HepG2 (cell line): ENCODE measurements at regions not wholly inside any gene's neighbourhood (a gene's known extent, or its start where the extent isn't known, plus 50 kb on each side); places are given as distances from the start of the nearest gene placed in this dataset.

Experiments
- ARNT2 ChIP-seq: sonication (generic); formaldehyde crosslinking; IDR thresholded peaks from 2 replicates; pipeline ENCODE4 v1.8.0; 2022; ENCODE audit warnings: mild to moderate bottlenecking, low read depth, missing genetic modification reagents, moderate library complexity
- BCLAF1 ChIP-seq: fragments of 450-650 bp; IDR thresholded peaks from 2 replicates; pipeline ENCODE4 v1.6.1; 2017; ENCODE audit warnings: mild to moderate bottlenecking
- CTCF ChIP-seq: sonication (generic); formaldehyde crosslinking; IDR thresholded peaks from 2 replicates; pipeline ENCODE4 v1.5.0; 2020; ENCODE audit warnings: mild to moderate bottlenecking, missing genetic modification reagents, moderate library complexity
- IRF2 ChIP-seq: IDR thresholded peaks from 2 replicates; pipeline ENCODE4 v1.6.1; 2018; ENCODE audit warnings: missing genetic modification reagents, missing compliant biosample characterization
- MLXIP ChIP-seq: sonication (generic); formaldehyde crosslinking; IDR thresholded peaks from 2 replicates; pipeline ENCODE4 v1.9.0; 2021; ENCODE audit warnings: missing genetic modification reagents, borderline replicate concordance
- NBN ChIP-seq: fragments of 450-650 bp; conservative IDR thresholded peaks from 2 replicates; pipeline ENCODE4 v1.6.1; 2017
- NCOA1 ChIP-seq: sonication (generic); formaldehyde crosslinking; IDR thresholded peaks from 2 replicates; pipeline ENCODE4 v1.9.0; 2021; ENCODE audit warnings: missing genetic modification reagents
- NFATC3 ChIP-seq: sonication (generic); formaldehyde crosslinking; IDR thresholded peaks from 2 replicates; pipeline ENCODE4 v1.5.1; 2020; ENCODE audit warnings: mild to moderate bottlenecking, missing genetic modification reagents
- POLR2AphosphoS5 ChIP-seq: IDR thresholded peaks from 2 replicates; pipeline ENCODE4 v1.6.1; 2012; ENCODE audit warnings: low read depth, low read length
- SNAPC2 ChIP-seq: sonication (generic); formaldehyde crosslinking; IDR thresholded peaks from 2 replicates; pipeline ENCODE4 v1.8.1; 2022; ENCODE audit warnings: mild to moderate bottlenecking, missing genetic modification reagents
- TCF12 ChIP-seq, 2 experiments: fragments of 450-650 bp in 1 of 2; sonication (generic) in 1 of 2; formaldehyde crosslinking in 1 of 2; IDR thresholded peaks; 2 replicates each; pipeline versions ENCODE4 v1.6.1 to v1.8.0; 2017 to 2022; ENCODE audit warnings: antibody characterized with exemption in 1 of 2, mild to moderate bottlenecking in 1 of 2, missing genetic modification reagents in 1 of 2, moderate library complexity in 1 of 2
- ZBTB46 ChIP-seq: sonication (generic); formaldehyde crosslinking; IDR thresholded peaks from 2 replicates; pipeline ENCODE4 v1.4.0; 2020; ENCODE audit warnings: mild to moderate bottlenecking, missing genetic modification reagents, borderline replicate concordance

GRCh38 chr11:76604626-76605241 is 65.8 kb downstream of the LRRC32 start:
- TF ChIP-seq CTCF (CRISPR knock-in tag): no peak
- no peak for TF ChIP-seq ZBTB46 (CRISPR knock-in tag)
- TF ChIP-seq TCF12 (IDR thresholded peaks at IDR 0.05): no peak
- no peak for TF ChIP-seq TCF12 (CRISPR knock-in tag; IDR thresholded peaks at IDR 0.05)
- no peak for TF ChIP-seq NFATC3 (CRISPR knock-in tag)
- no peak for TF ChIP-seq BCLAF1
- no peak for TF ChIP-seq ARNT2
- no peak for TF ChIP-seq NBN
- TF ChIP-seq POLR2AphosphoS5: no peak
- no peak for TF ChIP-seq SNAPC2
- TF ChIP-seq MLXIP (CRISPR knock-in tag): no peak
- TF ChIP-seq IRF2 (CRISPR knock-in tag): no peak
- TF ChIP-seq NCOA1: no peak
